Mesothelial cell of epicardium (in vitro differentiated cells): ENCODE measurements at regions not wholly inside any gene's neighbourhood (a gene's known extent, or its start where the extent isn't known, plus 50 kb on each side); places are given as distances from the start of the nearest gene placed in this dataset.

Experiments used
- DNase-seq, 2 experiments: peaks; one replicate each; pipeline ENCODE4 v3.0.0; 2021; ENCODE audit warnings: low spot score in 2 of 2; ENCODE audit not compliant: unreplicated experiment in 2 of 2
- H3K27ac Mint-ChIP-seq: 2 replicates; pipeline ENCODE4 v1.8.0; 2021; ENCODE audit warnings: mixed read lengths
- H3K27me3 Mint-ChIP-seq: 2 replicates; pipeline ENCODE4 v1.8.0; 2021; ENCODE audit warnings: low read depth, mixed read lengths
- H3K36me3 Mint-ChIP-seq: 2 replicates; pipeline ENCODE4 v1.8.0; 2021; ENCODE audit warnings: mixed read lengths
- H3K4me1 Mint-ChIP-seq: 2 replicates; pipeline ENCODE4 v1.8.0; 2021; ENCODE audit warnings: mixed read lengths
- H3K4me3 Mint-ChIP-seq: 2 replicates; pipeline ENCODE4 v1.8.0; 2021; ENCODE audit warnings: mild to moderate bottlenecking, moderate library complexity, mixed read lengths
- H3K9me3 Mint-ChIP-seq: 2 replicates; pipeline ENCODE4 v1.8.0; 2021; ENCODE audit warnings: mixed read lengths
- CTCF ChIP-seq: fragments of 200-600 bp; sonication (generic); IDR thresholded peaks from one replicate; pipeline ENCODE4 v1.5.0; 2021; ENCODE audit warnings: antibody characterized with exemption; ENCODE audit not compliant: unreplicated experiment

GRCh38 chr2:12856934-12857601, 140.3 kb downstream of the TRIB2 start:
- Mint-ChIP-seq H3K36me3 (peaks cover 4% of the 10 kb centered on the region), H3K4me1 (peaks cover 4% of the 10 kb centered on the region), H3K4me3 (no peak overlapping the region), H3K27ac (no peak overlapping the region), H3K27me3 (no peaks in the 10 kb centered on the region), H3K9me3 (peaks cover 13% of the 10 kb centered on the region)
- no peak for DNase-seq
- TF ChIP-seq CTCF: no peak

GRCh38 chr2:12857891-12858290, 141.2 kb downstream of the TRIB2 start:
- H3K36me3 Mint-ChIP-seq: peaks cover 4% of the 10 kb centered on the region
- no peak overlapping the region for H3K27ac Mint-ChIP-seq
- DNase-seq: no peak
- peaks cover 4% of the 10 kb centered on the region for H3K4me1 Mint-ChIP-seq
- H3K27me3 Mint-ChIP-seq: no peaks in the 10 kb centered on the region
- H3K9me3 Mint-ChIP-seq: peaks cover 18% of the 10 kb centered on the region
- TF ChIP-seq CTCF: no peak
- no peak overlapping the region for H3K4me3 Mint-ChIP-seq

GRCh38 chr2:12858786-12859185, 142.1 kb downstream of the TRIB2 start:
- peaks cover 27% of the 10 kb centered on the region for H3K9me3 Mint-ChIP-seq
- no peaks in the 10 kb centered on the region for H3K27me3 Mint-ChIP-seq
- H3K36me3 Mint-ChIP-seq: peaks cover 5% of the 10 kb centered on the region

GRCh38 chr2:12861344-12861930, 144.7 kb downstream of the TRIB2 start:
- Mint-ChIP-seq H3K4me1 (no peaks in the 10 kb centered on the region), H3K9me3 (peaks cover 43% of the 10 kb centered on the region), H3K27ac (no peak overlapping the region), H3K36me3 (peaks cover 7% of the 10 kb centered on the region), H3K4me3 (no peak overlapping the region), H3K27me3 (no peaks in the 10 kb centered on the region)
- no peak for TF ChIP-seq CTCF
- DNase-seq: no peak

More at GRCh38 chr2:12858786-12859185, 142.1 kb downstream of the TRIB2 start:
- Mint-ChIP-seq H3K4me3 (no peak overlapping the region), H3K27ac (no peak overlapping the region), H3K4me1 (peaks cover 4% of the 10 kb centered on the region)
- no peak for TF ChIP-seq CTCF
- DNase-seq: no peak

GRCh38 chr2:12862541-12862940, 145.8 kb downstream of the TRIB2 start:
- Mint-ChIP-seq H3K9me3 (peaks cover 43% of the 10 kb centered on the region), H3K27me3 (no peaks in the 10 kb centered on the region), H3K27ac (no peak overlapping the region), H3K4me3 (no peak overlapping the region), H3K36me3 (peaks cover 7% of the 10 kb centered on the region), H3K4me1 (no peaks in the 10 kb centered on the region)
- no peak for DNase-seq
- no peak for TF ChIP-seq CTCF
